ENCODE measurements at regions not wholly inside any gene's neighbourhood (a gene's known extent, or its start where the extent isn't known, plus 50 kb on each side); places are given as distances from the start of the nearest gene placed in this dataset.
"Not testable (repeated sequence)": the region's sequence is repeated elsewhere in the genome, so short reads cannot be mapped to it uniquely, and the experiment has no call there.

- TF ChIP-seq TOX (CRISPR knock-in tag; IDR thresholded peaks at IDR 0.05; ENCODE audit: borderline replicate concordance) = no peak
- TF ChIP-seq ZC3H10 (CRISPR knock-in tag; IDR thresholded peaks at IDR 0.05) = no peak
- no peak for TF ChIP-seq ISL1 (CRISPR knock-in tag; IDR thresholded peaks at IDR 0.05)
- no peak for TF ChIP-seq PATZ1 (CRISPR knock-in tag; IDR thresholded peaks at IDR 0.05; ENCODE audit: borderline replicate concordance)
- TF ChIP-seq RARB (CRISPR knock-in tag; IDR thresholded peaks at IDR 0.05) = no peak
- no peak for TF ChIP-seq POU6F1 (CRISPR knock-in tag; IDR thresholded peaks at IDR 0.05; ENCODE audit: borderline replicate concordance, low read depth)
- no peak for TF ChIP-seq ESRRG (CRISPR knock-in tag; IDR thresholded peaks at IDR 0.05)
- TF ChIP-seq ZFP30 (CRISPR knock-in tag; IDR thresholded peaks at IDR 0.05) = no peak
- ATAC-seq = no peak
These were observed 708.4 kb downstream of the CD109 start for GRCh38 chr6:74404366-74404765.

GRCh38 chr6:74402781-74403180, 706.8 kb downstream of the CD109 start:
- ATAC-seq = no peak
- TF ChIP-seq ZNF565 (CRISPR knock-in tag; conservative IDR thresholded peaks at IDR 0.05; ENCODE audit: low read depth) (no peak), ZFP30 (CRISPR knock-in tag; IDR thresholded peaks at IDR 0.05) (no peak), TOX (CRISPR knock-in tag; IDR thresholded peaks at IDR 0.05; ENCODE audit: borderline replicate concordance) (no peak), BACH2 (CRISPR knock-in tag; IDR thresholded peaks at IDR 0.05; ENCODE audit: borderline replicate concordance) (no peak), PATZ1 (CRISPR knock-in tag; IDR thresholded peaks at IDR 0.05; ENCODE audit: borderline replicate concordance) (no peak), POU6F1 (CRISPR knock-in tag; IDR thresholded peaks at IDR 0.05; ENCODE audit: borderline replicate concordance, low read depth) (no peak), OSR1 (CRISPR knock-in tag; IDR thresholded peaks at IDR 0.05) (no peak), SNAI2 (CRISPR knock-in tag; IDR thresholded peaks at IDR 0.05) (no peak), CSRNP3 (CRISPR knock-in tag; IDR thresholded peaks at IDR 0.05) (no peak), ZFP3 (CRISPR knock-in tag; IDR thresholded peaks at IDR 0.05) (no peak), ISL1 (CRISPR knock-in tag; IDR thresholded peaks at IDR 0.05) (no peak), ZNF8 (CRISPR knock-in tag; IDR thresholded peaks at IDR 0.05) (no peak), ZC3H10 (CRISPR knock-in tag; IDR thresholded peaks at IDR 0.05) (no peak), ZNF70 (CRISPR knock-in tag; IDR thresholded peaks at IDR 0.05) (no peak), GLIS3 (CRISPR knock-in tag; IDR thresholded peaks at IDR 0.05) (no peak), ESRRG (CRISPR knock-in tag; IDR thresholded peaks at IDR 0.05) (no peak), PPARA (CRISPR knock-in tag; IDR thresholded peaks at IDR 0.05; ENCODE audit: borderline replicate concordance) (no peak), CREB5 (CRISPR knock-in tag; IDR thresholded peaks at IDR 0.05; ENCODE audit: low read depth) (no peak), ARNTL (CRISPR knock-in tag; IDR thresholded peaks at IDR 0.05; ENCODE audit: borderline replicate concordance, low read depth) (no peak)

GRCh38 chr6:74378437-74378836, 682.4 kb downstream of the CD109 start:
- ATAC-seq = not testable (repeated sequence)

Data from SK-N-SH treated with all-trans-retinoic acid at 6 μM for 48 hours (cell line).